Spleen (tissue), 11 donors: ENCODE measurements at regions not wholly inside any gene's neighbourhood (a gene's known extent, or its start where the extent isn't known, plus 50 kb on each side); places are given as distances from the start of the nearest gene placed in this dataset.

Experiments
- DNase-seq: peaks from one replicate; pipeline ENCODE4 v3.0.0-alpha.2; 2020
- H3K27ac ChIP-seq, 8 donors: fragments of 200-600 bp; sonication (generic) in 7 of 8; 1 replicate in 4 of 8; 2 replicates in 4 of 8; pipeline versions ENCODE4 v1.5.0 to v1.8.0; 2016 to 2021; ENCODE audit warnings: inconsistent platforms in 4 of 8, mild to moderate bottlenecking in 4 of 8, moderate library complexity in 1 of 8
- H3K27me3 ChIP-seq, 7 donors: fragments of 200-600 bp; sonication (generic) in 6 of 7; replicated peaks in 1 of 7; 1 replicate in 4 of 7; 2 replicates in 3 of 7; pipeline versions ENCODE4 v1.5.0 to v1.8.0; 2016 to 2021; ENCODE audit warnings: inconsistent platforms in 3 of 7, mild to moderate bottlenecking in 1 of 7
- H3K36me3 ChIP-seq, 6 donors: fragments of 200-600 bp; sonication (generic) in 5 of 6; 1 replicate in 4 of 6; 2 replicates in 2 of 6; pipeline versions ENCODE4 v1.5.0 to v1.8.0; 2016 to 2021; ENCODE audit warnings: inconsistent platforms in 2 of 6
- H3K4me1 ChIP-seq, 6 donors: fragments of 200-600 bp; sonication (generic) in 5 of 6; 1 replicate in 3 of 6; 2 replicates in 3 of 6; pipeline versions ENCODE4 v1.5.0 to v1.8.0; 2016 to 2021; ENCODE audit warnings: inconsistent platforms in 3 of 6
- H3K4me3 ChIP-seq, 8 donors: fragments of 200-600 bp; sonication (generic) in 7 of 8; 1 replicate in 4 of 8; 2 replicates in 4 of 8; pipeline versions ENCODE4 v1.5.0 to v1.8.0; 2016 to 2021; ENCODE audit warnings: inconsistent platforms in 4 of 8, mild to moderate bottlenecking in 4 of 8, moderate library complexity in 2 of 8
- H3K9me3 ChIP-seq, 8 donors: fragments of 200-600 bp; sonication (generic) in 7 of 8; 1 replicate in 4 of 8; 2 replicates in 4 of 8; pipeline versions ENCODE4 v1.5.0 to v1.8.0; 2016 to 2021; ENCODE audit warnings: inconsistent platforms in 4 of 8
- POLR2A ChIP-seq, 3 donors: fragments of 450-650 bp; IDR thresholded peaks; one replicate each; pipeline ENCODE4 v1.5.1; 2017; ENCODE audit warnings: antibody characterized with exemption in 3 of 3, mild to moderate bottlenecking in 1 of 3
- POLR2AphosphoS5 ChIP-seq, 3 donors: sonication (generic); formaldehyde crosslinking; IDR thresholded peaks; one replicate each; pipeline ENCODE4 v1.5.1; 2017; ENCODE audit warnings: antibody characterized with exemption in 3 of 3
- WGBS, 5 donors: extraction: QIAGEN DNeasy Blood & Tissue Kit in 3 of 5; methylation state at CpG; one replicate each; pipeline versions ENCODE4 v1.1.5 to v1.1.7; 2013 to 2018; 5-methylcytosine and 5-hydroxymethylcytosine counted together
- intact Hi-C: fragments of 100-400 bp; cut with DNase I; formaldehyde crosslinking; loops from one replicate; pipeline ENCODE4 v1.15.0; 2023; ENCODE audit warnings: low total_unique reads
- TF ChIP-seq, protein P1 (sequence below), 11 experiments: fragments of 200-600 bp in 7 of 11; fragments of 450-650 bp in 4 of 11; sonication (generic) in 4 of 11; IDR thresholded peaks in 8 of 11; conservative IDR thresholded peaks in 3 of 11; 1 replicate in 7 of 11; 2 replicates in 4 of 11; pipeline versions ENCODE4 v1.4.0 to v1.8.0; 2016 to 2021; ENCODE audit warnings: antibody characterized with exemption in 11 of 11, inconsistent platforms in 4 of 11, mild to moderate bottlenecking in 1 of 11
- donor health status: healthy with polysubstance abuse.
- donor health status: DM: no; HTN: no; CAD: no; lungs with moderate emphysema.
- donor health status: DM: no; HTN: no; CAD: no.
- donor health status: Bipolar disorder and iron deficiency.
- donor health status: healthy.
- donor health status: DM: no; HTN: no; CAD: no.
- donor health status: DM: yes; HTN: yes; CAD: no.

DNA sequence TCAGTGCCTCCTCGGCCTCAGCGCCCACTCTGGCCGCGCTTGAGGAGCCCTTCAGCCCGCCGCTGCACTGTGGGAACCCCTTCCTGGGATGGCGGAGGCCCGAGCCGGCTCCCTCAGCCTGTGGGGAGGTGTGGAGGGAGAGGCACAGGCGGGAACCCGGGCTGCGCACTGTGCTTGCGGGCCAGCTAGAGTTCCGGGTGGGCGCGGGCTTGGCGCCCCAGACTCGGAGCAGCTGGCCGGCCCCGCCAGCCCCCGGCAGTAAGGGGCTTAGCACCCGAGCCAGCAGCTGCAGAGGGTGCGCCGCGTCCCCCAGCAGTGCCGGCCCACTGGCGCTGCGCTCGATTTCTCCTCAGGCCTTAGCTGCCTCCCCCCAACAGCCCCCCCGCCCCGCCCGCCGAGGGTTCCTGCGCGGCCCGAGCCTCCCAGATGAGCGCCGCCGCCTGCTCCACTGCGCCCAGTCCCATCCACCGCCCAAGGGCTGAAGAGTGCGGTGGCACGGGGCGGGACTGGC lies 1137.0 kb downstream of the PCDH18 start:
- Histone ChIP-seq H3K4me3 (no peak overlapping the region), H3K9me3 (peaks cover 0 to 15% (median 5%) of the 10 kb centered on the region in 8 donors), H3K36me3 (no peaks in the 10 kb centered on the region), H3K27ac (no peak overlapping the region), H3K27me3 (no peaks in the 10 kb centered on the region), H3K4me1 (no peaks in the 10 kb centered on the region)
- intact Hi-C loops = no loop called here
- DNase-seq = peak; percentile 66
- TF ChIP-seq POLR2AphosphoS5 (IDR thresholded peaks at IDR 0.05) (no peak), POLR2A (IDR thresholded peaks at IDR 0.05) (no peak)
- TF ChIP-seq, protein P1, sequence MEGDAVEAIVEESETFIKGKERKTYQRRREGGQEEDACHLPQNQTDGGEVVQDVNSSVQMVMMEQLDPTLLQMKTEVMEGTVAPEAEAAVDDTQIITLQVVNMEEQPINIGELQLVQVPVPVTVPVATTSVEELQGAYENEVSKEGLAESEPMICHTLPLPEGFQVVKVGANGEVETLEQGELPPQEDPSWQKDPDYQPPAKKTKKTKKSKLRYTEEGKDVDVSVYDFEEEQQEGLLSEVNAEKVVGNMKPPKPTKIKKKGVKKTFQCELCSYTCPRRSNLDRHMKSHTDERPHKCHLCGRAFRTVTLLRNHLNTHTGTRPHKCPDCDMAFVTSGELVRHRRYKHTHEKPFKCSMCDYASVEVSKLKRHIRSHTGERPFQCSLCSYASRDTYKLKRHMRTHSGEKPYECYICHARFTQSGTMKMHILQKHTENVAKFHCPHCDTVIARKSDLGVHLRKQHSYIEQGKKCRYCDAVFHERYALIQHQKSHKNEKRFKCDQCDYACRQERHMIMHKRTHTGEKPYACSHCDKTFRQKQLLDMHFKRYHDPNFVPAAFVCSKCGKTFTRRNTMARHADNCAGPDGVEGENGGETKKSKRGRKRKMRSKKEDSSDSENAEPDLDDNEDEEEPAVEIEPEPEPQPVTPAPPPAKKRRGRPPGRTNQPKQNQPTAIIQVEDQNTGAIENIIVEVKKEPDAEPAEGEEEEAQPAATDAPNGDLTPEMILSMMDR (IDR thresholded peaks at IDR 0.05 in 8 of 11, conservative IDR thresholded peaks at IDR 0.05 in 3 of 11) = no peak
- WGBS, 5 donors = 80 to 95% (median 87%) methylated on average over 10 to 44 of the region's 44 CpGs

DNA sequence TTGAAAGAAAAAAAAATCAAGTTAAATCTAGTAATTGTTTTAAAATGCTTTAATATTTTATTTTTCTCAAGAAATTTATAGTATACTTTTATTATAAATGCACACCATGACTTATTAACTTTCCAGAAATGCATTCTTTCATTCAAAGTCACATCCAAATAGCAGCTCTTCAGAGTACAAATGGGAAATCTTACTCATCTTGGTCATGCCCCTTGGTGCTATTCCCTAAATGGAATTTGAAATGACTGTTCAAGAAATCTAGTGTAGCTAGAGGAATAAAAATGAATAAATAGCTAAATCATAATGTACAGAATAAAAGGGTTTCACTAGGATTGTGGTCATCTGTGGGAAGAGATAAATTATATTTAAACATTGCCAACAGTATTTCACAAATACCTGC lies 1139.7 kb downstream of the PCDH18 start:
- Histone ChIP-seq H3K4me3 (no peak overlapping the region), H3K36me3 (no peaks in the 10 kb centered on the region), H3K27ac (no peak overlapping the region), H3K4me1 (no peaks in the 10 kb centered on the region), H3K27me3 (no peaks in the 10 kb centered on the region), H3K9me3 (peaks cover 0 to 15% (median 5%) of the 10 kb centered on the region in 8 donors)
- intact Hi-C loops = no loop called here
- DNase-seq = no peak
- TF ChIP-seq POLR2A (IDR thresholded peaks at IDR 0.05) (no peak), POLR2AphosphoS5 (IDR thresholded peaks at IDR 0.05) (no peak)
- TF ChIP-seq, protein P1 (IDR thresholded peaks at IDR 0.05 in 8 of 11, conservative IDR thresholded peaks at IDR 0.05 in 3 of 11) = no peak

DNA sequence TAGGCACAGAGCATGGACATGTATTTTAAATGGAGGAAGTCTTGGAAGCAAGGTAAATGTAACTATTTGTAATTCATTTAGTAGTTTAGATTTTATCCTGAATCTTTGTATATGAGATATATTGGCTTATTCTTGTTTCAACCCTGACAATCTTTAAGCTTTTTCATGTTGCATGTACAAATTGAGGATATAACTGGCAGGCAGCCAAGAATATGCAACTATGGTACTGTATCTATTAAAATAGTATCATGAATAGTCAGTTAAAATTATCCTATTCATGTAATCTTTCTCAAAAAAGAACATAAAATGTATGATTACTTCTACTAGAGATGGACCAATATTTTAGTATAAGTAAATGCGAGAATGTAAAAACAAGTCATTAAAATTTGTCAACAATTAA lies 1141.5 kb downstream of the PCDH18 start:
- DNase-seq = no peak
- H3K27me3 ChIP-seq = no peaks in the 10 kb centered on the region
- no peak overlapping the region for H3K27ac ChIP-seq
- intact Hi-C loops = no loop called here
- no peak overlapping the region for H3K4me3 ChIP-seq
- WGBS, 5 donors = 88 to 98% (median 91%) methylated on average over 1 of the region's 1 CpG
- H3K4me1 ChIP-seq = no peaks in the 10 kb centered on the region
- peaks cover 0 to 9% (median 3%) of the 10 kb centered on the region in 8 donors for H3K9me3 ChIP-seq
- H3K36me3 ChIP-seq = no peaks in the 10 kb centered on the region
- no peak for TF ChIP-seq POLR2AphosphoS5 (IDR thresholded peaks at IDR 0.05)
- no peak for TF ChIP-seq POLR2A (IDR thresholded peaks at IDR 0.05)
- TF ChIP-seq, protein P1 (IDR thresholded peaks at IDR 0.05 in 8 of 11, conservative IDR thresholded peaks at IDR 0.05 in 3 of 11) = no peak

DNA sequence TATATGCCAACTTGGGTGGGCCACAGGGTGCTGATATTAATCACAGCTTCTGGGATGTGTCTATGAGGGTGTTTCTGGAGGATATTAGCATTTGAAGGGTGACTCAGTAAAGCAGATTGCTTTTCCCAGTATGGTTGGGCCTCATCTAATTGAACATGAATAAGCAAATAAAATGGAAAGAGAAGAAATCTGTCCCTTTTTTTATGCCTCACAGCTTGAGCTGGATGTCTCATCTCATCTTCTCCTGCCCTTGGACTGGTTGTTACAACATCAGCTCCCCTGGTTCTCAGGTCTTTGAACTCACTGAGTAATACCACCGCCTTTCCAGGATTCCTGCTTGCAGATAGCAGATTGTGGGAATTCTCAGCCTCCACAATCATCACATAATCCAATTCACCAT lies 1149.2 kb downstream of the PCDH18 start:
- no peaks in the 10 kb centered on the region for H3K9me3 ChIP-seq
- no peaks in the 10 kb centered on the region for H3K36me3 ChIP-seq
- WGBS, 5 donors = 75 to 100% (median 82%) methylated on average over 1 of the region's 1 CpG
- H3K27ac ChIP-seq = no peak overlapping the region
- intact Hi-C loops = no loop called here
- DNase-seq = no peak
- H3K27me3 ChIP-seq = no peaks in the 10 kb centered on the region
- no peak overlapping the region for H3K4me3 ChIP-seq
- no peaks in the 10 kb centered on the region for H3K4me1 ChIP-seq
- TF ChIP-seq, protein P1 (IDR thresholded peaks at IDR 0.05 in 8 of 11, conservative IDR thresholded peaks at IDR 0.05 in 3 of 11) = no peak
- TF ChIP-seq POLR2AphosphoS5 (IDR thresholded peaks at IDR 0.05) = no peak
- TF ChIP-seq POLR2A (IDR thresholded peaks at IDR 0.05) = no peak
